Stomach (tissue), 4 donors: ENCODE measurements at regions not wholly inside any gene's neighbourhood (a gene's known extent, or its start where the extent isn't known, plus 50 kb on each side); places are given as distances from the start of the nearest gene placed in this dataset.

Source experiments
- POLR2A ChIP-seq, 4 donors: fragments of 450-650 bp; IDR thresholded peaks; one replicate each; pipeline ENCODE4 v1.6.1; 2016; ENCODE audit warnings: antibody characterized with exemption in 4 of 4, control low read depth in 2 of 4, mild to moderate bottlenecking in 1 of 4, moderate library complexity in 1 of 4
- TF ChIP-seq, protein P1 (sequence below), 7 experiments: fragments of 450-650 bp in 4 of 7; fragments of 200-600 bp in 3 of 7; sonication (generic) in 3 of 7; IDR thresholded peaks; one replicate each; pipeline ENCODE4 v1.5.1; 2016 to 2019; ENCODE audit warnings: antibody characterized with exemption in 7 of 7, control low read depth in 2 of 7, mild to moderate bottlenecking in 1 of 7

GRCh38 chr1:218182455-218182854, 102.6 kb upstream of the RRP15 start:
- TF ChIP-seq, protein P1, sequence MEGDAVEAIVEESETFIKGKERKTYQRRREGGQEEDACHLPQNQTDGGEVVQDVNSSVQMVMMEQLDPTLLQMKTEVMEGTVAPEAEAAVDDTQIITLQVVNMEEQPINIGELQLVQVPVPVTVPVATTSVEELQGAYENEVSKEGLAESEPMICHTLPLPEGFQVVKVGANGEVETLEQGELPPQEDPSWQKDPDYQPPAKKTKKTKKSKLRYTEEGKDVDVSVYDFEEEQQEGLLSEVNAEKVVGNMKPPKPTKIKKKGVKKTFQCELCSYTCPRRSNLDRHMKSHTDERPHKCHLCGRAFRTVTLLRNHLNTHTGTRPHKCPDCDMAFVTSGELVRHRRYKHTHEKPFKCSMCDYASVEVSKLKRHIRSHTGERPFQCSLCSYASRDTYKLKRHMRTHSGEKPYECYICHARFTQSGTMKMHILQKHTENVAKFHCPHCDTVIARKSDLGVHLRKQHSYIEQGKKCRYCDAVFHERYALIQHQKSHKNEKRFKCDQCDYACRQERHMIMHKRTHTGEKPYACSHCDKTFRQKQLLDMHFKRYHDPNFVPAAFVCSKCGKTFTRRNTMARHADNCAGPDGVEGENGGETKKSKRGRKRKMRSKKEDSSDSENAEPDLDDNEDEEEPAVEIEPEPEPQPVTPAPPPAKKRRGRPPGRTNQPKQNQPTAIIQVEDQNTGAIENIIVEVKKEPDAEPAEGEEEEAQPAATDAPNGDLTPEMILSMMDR (IDR thresholded peaks at IDR 0.05) = no peak
- TF ChIP-seq POLR2A (IDR thresholded peaks at IDR 0.05) = no peak
